OCI-M2 (cell line): ENCODE measurements at regions not wholly inside any gene's neighbourhood (a gene's known extent, or its start where the extent isn't known, plus 50 kb on each side); places are given as distances from the start of the nearest gene placed in this dataset.
A peak's percentile ranks its signal among the peaks of the same experiment; 100 is the strongest.
"Not testable (repeated sequence)": the region's sequence is repeated elsewhere in the genome, so short reads cannot be mapped to it uniquely, and the experiment has no call there.

ENCODE experiments used
- DNase-seq: peaks from one replicate; lab custom pipeline; 2025; ENCODE audit not compliant: unreplicated experiment; lab: John Stamatoyannopoulos, UW

DNA sequence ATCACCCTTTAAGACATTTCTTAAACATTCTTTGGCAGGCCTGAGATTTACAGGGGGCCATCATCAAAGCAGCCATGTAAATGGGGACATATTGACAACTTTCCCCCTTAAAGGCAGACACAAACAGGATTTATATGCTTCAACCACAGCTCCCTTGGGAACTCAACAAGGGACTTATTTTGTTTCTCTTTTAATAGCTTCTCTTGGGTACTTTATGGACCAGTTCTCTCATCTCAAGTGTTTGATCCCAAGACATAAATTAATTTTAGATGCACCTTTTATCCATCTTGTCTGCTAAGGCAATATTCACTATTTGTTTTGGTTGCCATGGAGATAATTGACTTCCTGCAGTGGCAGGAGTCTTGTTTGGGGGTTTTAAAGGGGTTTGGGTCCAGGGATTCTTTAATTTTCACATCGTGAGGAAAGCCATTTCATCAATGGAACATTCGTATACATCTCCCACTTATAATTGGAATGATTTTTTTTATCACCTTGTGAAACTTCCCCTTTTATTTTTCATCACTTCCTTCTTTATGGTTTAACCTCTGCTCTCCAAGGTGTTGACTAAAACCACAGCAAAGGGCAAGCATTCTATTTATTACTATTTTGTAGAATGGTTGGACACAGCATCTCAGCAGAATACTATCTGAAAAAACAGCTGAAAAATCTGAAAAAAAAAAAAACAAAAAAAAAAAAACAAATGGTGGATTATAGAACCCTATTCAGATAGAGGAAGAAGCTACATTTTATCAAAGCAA is 726.0 kb downstream of the DIAPH3 start:
- peak; percentile 16 for DNase-seq

GRCh38 chr13:59439776-59440428 is 723.8 kb downstream of the DIAPH3 start:
- DNase-seq = no peak

- not testable (repeated sequence) for DNase-seq
These were observed 722.7 kb downstream of the DIAPH3 start for GRCh38 chr13:59441068-59441467.

GRCh38 chr13:59441596-59442280 is 722.0 kb downstream of the DIAPH3 start:
- DNase-seq = no peak

- no peak for DNase-seq
These were observed 721.3 kb downstream of the DIAPH3 start for GRCh38 chr13:59442461-59442860.

GRCh38 chr13:59442944-59443486 is 720.7 kb downstream of the DIAPH3 start:
- DNase-seq = no peak

- no peak for DNase-seq
These were observed 719.4 kb downstream of the DIAPH3 start for GRCh38 chr13:59444210-59444857.

DNA sequence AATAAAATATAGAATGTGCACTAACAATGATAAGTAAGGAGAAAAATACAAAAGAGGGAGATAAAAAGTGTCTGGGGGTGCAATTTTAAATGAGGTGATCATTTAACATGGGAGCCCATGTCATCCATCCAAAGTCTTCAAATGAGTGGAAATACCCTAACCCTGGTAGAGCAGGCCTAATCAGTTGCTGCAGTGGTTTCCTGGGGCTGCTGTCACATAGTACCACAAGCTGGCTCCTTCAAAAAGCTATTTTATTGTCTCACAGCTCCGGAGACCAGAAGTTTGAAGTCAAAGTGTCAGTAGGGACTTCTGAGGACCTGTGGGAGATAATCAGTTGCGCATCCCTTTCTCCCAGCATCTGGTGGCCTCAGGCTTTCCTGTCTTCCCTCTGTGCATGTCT is 717.9 kb downstream of the DIAPH3 start:
- DNase-seq = no peak

DNA sequence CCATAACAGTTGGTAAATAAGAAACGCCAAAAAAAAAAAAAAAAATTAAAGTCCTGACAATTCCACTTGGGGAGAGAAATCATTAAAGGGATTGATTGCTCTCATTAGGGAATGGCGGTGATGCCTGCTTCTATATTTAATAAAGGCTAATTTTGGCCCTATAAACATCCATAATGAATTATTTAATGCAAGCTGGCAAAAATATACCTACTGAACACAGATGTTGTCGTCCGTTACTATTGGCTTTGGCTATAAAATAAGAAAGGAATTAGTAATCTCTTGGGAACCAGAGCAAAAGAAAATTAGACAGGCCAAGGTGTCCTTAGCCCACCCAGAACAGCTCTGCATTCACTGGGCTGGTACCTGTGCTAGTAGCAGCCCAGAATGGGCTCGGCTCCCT is 717.3 kb downstream of the DIAPH3 start:
- DNase-seq = no peak

DNA sequence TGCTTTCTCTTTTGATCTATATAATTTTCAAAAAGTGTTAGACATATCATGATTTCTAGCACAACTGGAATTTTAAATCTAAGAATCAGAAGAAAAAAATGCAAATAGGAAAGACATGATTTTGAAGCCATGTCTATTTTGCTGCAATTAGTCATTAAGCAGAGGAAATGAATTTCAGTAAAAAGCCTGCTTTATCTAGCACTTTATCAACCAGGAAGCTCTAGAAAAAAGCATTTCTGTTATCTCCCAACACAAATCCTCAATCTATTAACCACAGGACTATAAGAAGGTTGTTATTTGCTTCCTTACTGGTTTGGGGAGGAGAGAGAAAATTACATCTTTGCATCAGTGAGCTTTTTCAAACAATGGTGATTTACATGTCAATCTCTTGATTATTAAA is 716.7 kb downstream of the DIAPH3 start:
- DNase-seq = no peak

GRCh38 chr13:59447846-59448620 is 715.7 kb downstream of the DIAPH3 start:
- DNase-seq = no peak

DNA sequence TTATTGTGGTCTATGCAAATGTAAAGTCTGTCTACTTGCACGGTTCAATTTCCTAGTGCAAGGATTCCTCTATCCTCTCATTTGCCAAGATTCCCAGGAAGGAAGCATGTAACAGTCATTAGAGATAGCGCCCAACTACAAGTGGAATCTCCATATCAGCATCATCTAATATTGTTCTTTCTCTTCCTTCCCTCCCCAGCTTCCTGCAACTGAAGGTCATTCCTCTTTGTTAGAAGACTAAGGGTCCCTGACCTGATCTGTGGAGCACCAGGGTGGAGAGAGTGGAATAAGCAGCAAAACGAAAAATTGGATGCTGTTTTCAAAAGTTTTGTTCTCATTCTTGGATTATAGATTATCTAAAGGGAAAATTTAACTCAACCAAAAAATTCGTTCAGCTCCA is 714.0 kb downstream of the DIAPH3 start:
- no peak for DNase-seq

GRCh38 chr13:59450229-59450628 is 713.5 kb downstream of the DIAPH3 start:
- DNase-seq = no peak

DNA sequence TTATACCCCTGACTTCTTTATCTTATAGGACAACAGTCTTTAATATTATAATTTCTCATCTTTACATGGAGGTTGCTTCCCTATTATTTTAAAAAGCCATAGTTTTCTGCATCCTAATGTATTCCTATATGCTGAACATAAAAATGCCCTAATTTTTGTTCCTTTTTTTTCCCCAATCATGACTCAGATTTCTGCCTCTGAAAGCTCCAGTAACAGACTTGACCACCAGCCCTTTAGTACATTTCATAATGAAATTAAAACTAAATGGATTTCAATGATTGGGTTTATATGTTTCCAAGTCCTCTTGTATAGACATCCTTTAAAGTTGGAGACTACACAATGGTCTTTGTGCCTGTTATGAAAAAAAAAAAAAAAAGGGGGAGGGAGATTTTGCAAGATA is 712.5 kb downstream of the DIAPH3 start:
- DNase-seq = no peak

GRCh38 chr13:59452189-59452890 is 711.4 kb downstream of the DIAPH3 start:
- no peak for DNase-seq

GRCh38 chr13:59458908-59459579 is 704.7 kb downstream of the DIAPH3 start:
- DNase-seq = no peak

DNA sequence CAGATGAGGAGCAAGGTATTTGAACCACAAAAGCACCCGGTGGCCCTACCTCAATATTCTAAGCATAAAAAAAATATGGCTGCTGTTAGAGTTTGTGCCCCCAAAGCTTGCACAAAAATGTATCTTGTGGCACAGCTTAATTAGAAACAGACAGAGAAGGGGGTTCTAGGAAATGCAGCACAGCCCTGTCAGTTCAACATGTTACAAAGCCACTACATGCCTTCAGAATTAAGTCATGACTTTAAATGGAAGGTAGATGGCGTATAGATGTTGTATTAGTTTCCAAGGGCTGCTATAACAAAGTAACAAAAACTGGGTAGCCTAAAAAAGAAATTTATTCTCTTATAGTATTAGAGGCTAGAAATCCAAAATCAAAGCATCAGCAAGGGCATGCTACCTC is 703.8 kb downstream of the DIAPH3 start:
- no peak for DNase-seq

- DNase-seq = peak; percentile 74
These were observed 702.3 kb downstream of the DIAPH3 start for GRCh38 chr13:59461411-59461810.

GRCh38 chr13:59463023-59463422 is 700.7 kb downstream of the DIAPH3 start:
- DNase-seq = no peak
